Smooth muscle cell (in vitro differentiated cells): ENCODE measurements at regions not wholly inside any gene's neighbourhood (a gene's known extent, or its start where the extent isn't known, plus 50 kb on each side); places are given as distances from the start of the nearest gene placed in this dataset.

Source experiments
- DNase-seq: peaks from one replicate; lab custom pipeline; 2025; ENCODE audit not compliant: unreplicated experiment; lab: John Stamatoyannopoulos, UW
- H2AFZ ChIP-seq: fragments of 200-600 bp; sonication (generic); 2 replicates; pipeline ENCODE4 v1.6.0; 2016; ENCODE audit warnings: antibody characterized with exemption, low read depth, mild to moderate bottlenecking
- H3F3A ChIP-seq: fragments of 200-600 bp; sonication (generic); 2 replicates; pipeline ENCODE4 v1.6.0; 2017; ENCODE audit warnings: antibody characterized with exemption, low read depth
- H3K27ac ChIP-seq: fragments of 200-600 bp; sonication (generic); 2 replicates; pipeline ENCODE4 v1.5.1; 2016; ENCODE audit warnings: low read depth, mild to moderate bottlenecking
- H3K27me3 ChIP-seq: fragments of 200-600 bp; sonication (generic); 2 replicates; pipeline ENCODE4 v1.6.1; 2016; ENCODE audit warnings: low read depth, mild to moderate bottlenecking
- H3K36me3 ChIP-seq: fragments of 200-600 bp; sonication (generic); 2 replicates; pipeline ENCODE4 v1.5.1; 2016; ENCODE audit warnings: low read depth
- H3K4me1 ChIP-seq: fragments of 200-600 bp; sonication (generic); 2 replicates; pipeline ENCODE4 v1.5.1; 2016; ENCODE audit warnings: low read depth
- H3K4me2 ChIP-seq: fragments of 200-600 bp; sonication (generic); 2 replicates; pipeline ENCODE4 v1.6.0; 2016; ENCODE audit warnings: mild to moderate bottlenecking
- H3K4me3 ChIP-seq: fragments of 200-600 bp; sonication (generic); 2 replicates; pipeline ENCODE4 v1.5.1; 2016; ENCODE audit warnings: mild to moderate bottlenecking
- H3K79me2 ChIP-seq: fragments of 200-600 bp; sonication (generic); 2 replicates; pipeline ENCODE4 v1.6.0; 2016; ENCODE audit warnings: low read depth, mild to moderate bottlenecking
- H3K9ac ChIP-seq: fragments of 200-600 bp; sonication (generic); 2 replicates; pipeline ENCODE4 v1.6.0; 2016; ENCODE audit warnings: low read depth
- H3K9me3 ChIP-seq: fragments of 200-600 bp; sonication (generic); replicated peaks from 2 replicates; pipeline ENCODE4 v1.5.1; 2016; ENCODE audit warnings: low read depth
- H4K20me1 ChIP-seq: fragments of 200-600 bp; sonication (generic); 2 replicates; pipeline ENCODE4 v1.6.0; 2016; ENCODE audit warnings: low read depth
- WGBS: methylation state at CpG from one replicate; pipeline ENCODE4 v1.1.7; 2016; ENCODE audit warnings: low lambda C conversion rate; 5-methylcytosine and 5-hydroxymethylcytosine counted together
- TF ChIP-seq, protein P1 (sequence below): fragments of 200-600 bp; sonication (generic); IDR thresholded peaks from 2 replicates; pipeline ENCODE4 v1.5.1; 2017; ENCODE audit warnings: borderline replicate concordance, mild to moderate bottlenecking, antibody characterized with exemption; ENCODE audit not compliant: insufficient read depth, poor library complexity, severe bottlenecking

DNA sequence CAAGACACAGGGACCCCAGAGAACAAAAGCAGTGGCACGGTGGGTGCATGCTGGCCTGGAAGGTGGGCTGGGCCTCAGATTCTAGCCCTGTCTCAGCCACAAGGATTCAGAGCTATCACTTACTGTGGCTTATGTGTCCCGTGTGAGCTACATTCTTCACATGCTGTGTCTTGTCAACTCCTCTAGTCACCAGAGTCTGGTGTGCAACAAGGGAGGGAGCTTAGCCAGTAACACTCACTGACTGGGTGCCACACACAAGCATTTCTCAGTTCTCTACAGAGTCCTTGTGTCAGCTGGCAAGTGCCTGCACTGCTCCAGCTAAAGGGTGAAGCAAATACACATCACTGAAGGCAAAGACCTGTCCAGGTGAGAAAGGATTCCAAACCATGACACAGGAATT lies 186.9 kb upstream of the CDYL start:
- no peak overlapping the region for H3K4me2 ChIP-seq
- TF ChIP-seq, protein P1, sequence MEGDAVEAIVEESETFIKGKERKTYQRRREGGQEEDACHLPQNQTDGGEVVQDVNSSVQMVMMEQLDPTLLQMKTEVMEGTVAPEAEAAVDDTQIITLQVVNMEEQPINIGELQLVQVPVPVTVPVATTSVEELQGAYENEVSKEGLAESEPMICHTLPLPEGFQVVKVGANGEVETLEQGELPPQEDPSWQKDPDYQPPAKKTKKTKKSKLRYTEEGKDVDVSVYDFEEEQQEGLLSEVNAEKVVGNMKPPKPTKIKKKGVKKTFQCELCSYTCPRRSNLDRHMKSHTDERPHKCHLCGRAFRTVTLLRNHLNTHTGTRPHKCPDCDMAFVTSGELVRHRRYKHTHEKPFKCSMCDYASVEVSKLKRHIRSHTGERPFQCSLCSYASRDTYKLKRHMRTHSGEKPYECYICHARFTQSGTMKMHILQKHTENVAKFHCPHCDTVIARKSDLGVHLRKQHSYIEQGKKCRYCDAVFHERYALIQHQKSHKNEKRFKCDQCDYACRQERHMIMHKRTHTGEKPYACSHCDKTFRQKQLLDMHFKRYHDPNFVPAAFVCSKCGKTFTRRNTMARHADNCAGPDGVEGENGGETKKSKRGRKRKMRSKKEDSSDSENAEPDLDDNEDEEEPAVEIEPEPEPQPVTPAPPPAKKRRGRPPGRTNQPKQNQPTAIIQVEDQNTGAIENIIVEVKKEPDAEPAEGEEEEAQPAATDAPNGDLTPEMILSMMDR = no peak
- no peaks in the 10 kb centered on the region for H3K9me3 ChIP-seq
- H3K4me3 ChIP-seq = no peak overlapping the region
- H3K4me1 ChIP-seq = no peaks in the 10 kb centered on the region
- no peak overlapping the region for H3K9ac ChIP-seq
- H3K27me3 ChIP-seq = no peaks in the 10 kb centered on the region
- no peaks in the 10 kb centered on the region for H3K79me2 ChIP-seq
- no peak overlapping the region for H3K27ac ChIP-seq
- 67% methylated on average over 2 of the region's 2 CpGs for WGBS
- no peaks in the 10 kb centered on the region for H3F3A ChIP-seq
- no peaks in the 10 kb centered on the region for H4K20me1 ChIP-seq
- no peak overlapping the region for H2AFZ ChIP-seq
- no peaks in the 10 kb centered on the region for H3K36me3 ChIP-seq
- DNase-seq = no peak

DNA sequence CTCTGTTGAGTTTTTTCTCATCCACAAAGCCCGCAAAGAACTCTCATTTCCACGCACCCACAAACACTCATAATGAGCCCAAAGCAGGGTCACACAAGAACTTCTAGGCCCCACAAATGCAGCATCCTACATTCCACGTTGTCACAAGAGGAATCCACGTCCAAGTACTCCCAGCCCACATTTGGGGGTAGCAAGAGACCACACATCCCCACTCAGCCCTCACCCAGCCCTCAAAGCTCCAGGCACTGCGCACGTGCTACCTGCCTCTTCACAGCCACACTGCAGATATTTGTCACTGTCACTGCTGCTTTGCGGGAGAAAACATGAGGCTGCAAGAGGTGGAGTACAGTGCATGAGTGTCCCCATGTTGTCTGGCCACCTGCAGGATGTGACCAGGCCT lies 187.6 kb upstream of the CDYL start:
- no peaks in the 10 kb centered on the region for H3K4me1 ChIP-seq
- H3K9me3 ChIP-seq = no peaks in the 10 kb centered on the region
- H4K20me1 ChIP-seq = no peaks in the 10 kb centered on the region
- no peak overlapping the region for H3K4me3 ChIP-seq
- H3K79me2 ChIP-seq = no peaks in the 10 kb centered on the region
- no peak overlapping the region for H3K4me2 ChIP-seq
- H3K36me3 ChIP-seq = no peaks in the 10 kb centered on the region
- no peak for DNase-seq
- WGBS = 94% methylated on average over 7 of the region's 7 CpGs
- no peak overlapping the region for H3K27ac ChIP-seq
- H2AFZ ChIP-seq = no peak overlapping the region
- TF ChIP-seq, protein P1 = no peak
- no peaks in the 10 kb centered on the region for H3K27me3 ChIP-seq
- H3F3A ChIP-seq = no peaks in the 10 kb centered on the region
- H3K9ac ChIP-seq = no peak overlapping the region

DNA sequence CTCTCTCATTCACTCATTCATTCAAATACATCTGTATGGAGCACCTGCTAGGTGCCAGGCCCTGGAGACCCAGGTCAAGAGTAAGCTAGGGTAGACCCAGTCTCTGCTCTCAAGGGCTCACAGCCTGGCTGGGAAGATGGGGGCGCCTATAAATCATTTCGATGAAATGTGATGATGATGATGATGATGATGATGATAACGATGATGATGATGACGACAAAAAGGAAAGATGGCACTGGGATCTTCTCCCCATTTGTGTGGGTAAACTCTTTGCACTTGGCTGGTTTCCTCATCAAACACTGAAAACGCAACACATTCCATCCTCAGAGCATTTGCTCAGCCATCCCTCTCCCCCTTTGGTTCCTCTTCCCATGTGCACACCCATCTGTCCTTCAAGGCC lies 188.0 kb upstream of the CDYL start:
- no peak for DNase-seq
- H3K9ac ChIP-seq = no peak overlapping the region
- H3K4me1 ChIP-seq = no peaks in the 10 kb centered on the region
- WGBS = 98% methylated on average over 5 of the region's 5 CpGs
- no peaks in the 10 kb centered on the region for H3K9me3 ChIP-seq
- no peaks in the 10 kb centered on the region for H4K20me1 ChIP-seq
- no peak overlapping the region for H3K4me2 ChIP-seq
- no peak overlapping the region for H2AFZ ChIP-seq
- no peak overlapping the region for H3K27ac ChIP-seq
- no peaks in the 10 kb centered on the region for H3K79me2 ChIP-seq
- H3K36me3 ChIP-seq = no peaks in the 10 kb centered on the region
- no peak overlapping the region for H3K4me3 ChIP-seq
- no peaks in the 10 kb centered on the region for H3K27me3 ChIP-seq
- TF ChIP-seq, protein P1 = no peak
- H3F3A ChIP-seq = no peaks in the 10 kb centered on the region

DNA sequence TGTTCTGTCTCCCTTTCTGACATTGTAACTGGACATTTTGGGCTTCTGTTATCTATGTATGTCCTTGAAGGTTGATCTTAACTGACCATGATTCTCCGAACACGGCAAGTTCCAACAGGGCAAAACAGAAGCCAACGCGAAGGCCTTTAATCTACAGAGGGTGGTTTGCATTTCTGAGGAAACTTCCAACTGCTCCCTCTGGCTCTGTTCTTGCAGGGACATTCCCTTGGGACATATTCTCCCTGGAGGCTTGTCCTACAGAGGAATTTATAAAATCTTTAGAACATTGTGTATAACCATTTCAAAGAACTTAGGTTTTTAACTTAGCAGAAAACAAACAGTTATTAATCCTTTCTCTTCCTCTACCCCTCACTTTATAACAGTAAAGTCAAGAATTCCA lies 189.0 kb upstream of the CDYL start:
- H3K27me3 ChIP-seq = no peaks in the 10 kb centered on the region
- peak overlapping the region; percentile 40 for H3K4me2 ChIP-seq
- no peak for DNase-seq
- no peak overlapping the region for H3K4me3 ChIP-seq
- H4K20me1 ChIP-seq = no peaks in the 10 kb centered on the region
- no peaks in the 10 kb centered on the region for H3K9me3 ChIP-seq
- H3K4me1 ChIP-seq = no peaks in the 10 kb centered on the region
- no peaks in the 10 kb centered on the region for H3F3A ChIP-seq
- H3K27ac ChIP-seq = peak overlapping the region; percentile 47
- 58% methylated on average over 4 of the region's 4 CpGs for WGBS
- no peak overlapping the region for H3K9ac ChIP-seq
- no peaks in the 10 kb centered on the region for H3K36me3 ChIP-seq
- no peaks in the 10 kb centered on the region for H3K79me2 ChIP-seq
- TF ChIP-seq, protein P1 = no peak
- no peak overlapping the region for H2AFZ ChIP-seq
